SK-N-SH (cell line): ENCODE measurements at regions not wholly inside any gene's neighbourhood (a gene's known extent, or its start where the extent isn't known, plus 50 kb on each side); places are given as distances from the start of the nearest gene placed in this dataset.

Source experiments
- CTCF ChIA-PET: fragments of 300-600, 350-600 bp; formaldehyde crosslinking; extraction: SDS; loops from one replicate; lab custom pipeline; 2021; lab: Yijun Ruan, JAX
- POLR2A ChIA-PET: fragments of 350-600 bp; sonication (Branson Sonifier 250); formaldehyde crosslinking; extraction: SDS; loops from one replicate; lab custom pipeline; 2020; ENCODE audit warnings: antibody characterized with exemption, inconsistent platforms; lab: Yijun Ruan, JAX
- DNase-seq: peaks from one replicate; pipeline ENCODE4 v3.0.0; 2012
- H2AFZ ChIP-seq: fragments of 200-600 bp; sonication (generic); 2 replicates; pipeline ENCODE4 v1.8.1; 2016; ENCODE audit warnings: antibody characterized with exemption, mild to moderate bottlenecking, low read depth
- H3F3A ChIP-seq: fragments of 200-600 bp; sonication (generic); replicated peaks from 2 replicates; pipeline ENCODE3; 2016; ENCODE audit warnings: antibody characterized with exemption, mild to moderate bottlenecking; ENCODE audit not compliant: insufficient read depth
- H3K27ac ChIP-seq, 2 experiments: fragments of 200-500 bp in 1 of 2; fragments of 200-600 bp in 1 of 2; sonication (Bioruptor generic) in 1 of 2; sonication (generic), shearing (Covaris generic) in 1 of 2; 2 replicates each; pipeline versions ENCODE4 v1.5.1 to v1.6.1; 2014 to 2016; ENCODE audit warnings: low read depth in 2 of 2, inconsistent platforms in 1 of 2, low read length in 1 of 2, mild to moderate bottlenecking in 1 of 2, mixed read lengths in 1 of 2
- H3K27me3 ChIP-seq: fragments of 200-600 bp; sonication (generic), shearing (Covaris generic); 2 replicates; pipeline ENCODE4 v1.6.1; 2016; ENCODE audit warnings: mixed run types; ENCODE audit not compliant: insufficient read depth
- H3K36me3 ChIP-seq, 2 experiments: fragments of 200-500 bp in 1 of 2; fragments of 200-600 bp in 1 of 2; sonication (Bioruptor generic) in 1 of 2; sonication (generic) in 1 of 2; replicated peaks in 1 of 2; 2 replicates each; pipeline versions ENCODE3 to v1.5.1; 2014 to 2016; ENCODE audit warnings: low read length in 1 of 2, mild to moderate bottlenecking in 1 of 2; ENCODE audit not compliant: insufficient read depth in 2 of 2, control insufficient read depth in 1 of 2
- H3K4me1 ChIP-seq, 2 experiments: fragments of 200-500 bp in 1 of 2; fragments of 200-600 bp in 1 of 2; sonication (Bioruptor generic) in 1 of 2; sonication (generic), shearing (Covaris generic) in 1 of 2; 2 replicates each; pipeline versions ENCODE4 v1.5.1 to v1.6.1; 2014 to 2016; ENCODE audit warnings: low read depth in 1 of 2, low read length in 1 of 2, mixed run types in 1 of 2; ENCODE audit not compliant: insufficient read depth in 2 of 2, control insufficient read depth in 1 of 2
- H3K4me2 ChIP-seq: fragments of 200-600 bp; sonication (generic), shearing (Covaris generic); 2 replicates; pipeline ENCODE4 v1.6.1; 2017; ENCODE audit warnings: mixed run types
- H3K4me3 ChIP-seq, 2 experiments: fragments of 200-500 bp in 1 of 2; fragments of 200-600 bp in 1 of 2; sonication (Bioruptor generic) in 1 of 2; sonication (generic), shearing (Covaris generic) in 1 of 2; 2 replicates each; pipeline versions ENCODE4 v1.5.1 to v1.8.1; 2014 to 2016; ENCODE audit warnings: low read depth in 2 of 2, inconsistent platforms in 1 of 2, low read length in 1 of 2, mild to moderate bottlenecking in 1 of 2, mixed read lengths in 1 of 2, moderate library complexity in 1 of 2
- H3K79me2 ChIP-seq: fragments of 200-600 bp; sonication (generic); 2 replicates; pipeline ENCODE4 v1.8.1; 2017; ENCODE audit warnings: mild to moderate bottlenecking; ENCODE audit not compliant: insufficient read depth
- H3K9ac ChIP-seq: fragments of 200-600 bp; sonication (generic); 2 replicates; pipeline ENCODE4 v1.6.1; 2017; ENCODE audit warnings: mixed run types
- H3K9me2 ChIP-seq: fragments of 200-600 bp; sonication (generic); 2 replicates; pipeline ENCODE4 v1.6.1; 2017; ENCODE audit warnings: mixed run types
- H3K9me3 ChIP-seq: fragments of 200-600 bp; sonication (generic); 2 replicates; pipeline ENCODE4 v1.6.1; 2017; ENCODE audit warnings: mixed run types, mild to moderate bottlenecking, moderate library complexity
- H4K20me1 ChIP-seq: fragments of 200-600 bp; sonication (generic); 2 replicates; pipeline ENCODE4 v1.6.1; 2017; ENCODE audit warnings: mild to moderate bottlenecking, mixed run types; ENCODE audit not compliant: insufficient read depth
- CHD2 ChIP-seq: fragments of 150-350 bp; IDR thresholded peaks from 2 replicates; pipeline ENCODE4 v1.6.1; 2018; ENCODE audit warnings: low read length; ENCODE audit not compliant: partially characterized antibody
- CTCF ChIP-seq: fragments of 200-600 bp; sonication (generic); IDR thresholded peaks from 2 replicates; pipeline ENCODE4 v1.6.1; 2017; ENCODE audit warnings: antibody characterized with exemption, mild to moderate bottlenecking, moderate library complexity
- EP300 ChIP-seq, 2 experiments: IDR thresholded peaks; 2 replicates each; pipeline versions ENCODE4 v1.4.0 to v1.6.1; 2012; ENCODE audit warnings: borderline replicate concordance in 1 of 2, low read depth in 1 of 2, low read length in 1 of 2
- FOXJ3 ChIP-seq: sonication (generic); formaldehyde crosslinking; IDR thresholded peaks from 2 replicates; pipeline ENCODE4 v1.5.1; 2020; ENCODE audit warnings: mild to moderate bottlenecking, missing genetic modification reagents
- FOXM1 ChIP-seq: IDR thresholded peaks from 2 replicates; pipeline ENCODE4 v1.4.0; 2012; ENCODE audit warnings: low read depth, mild to moderate bottlenecking
- GABPA ChIP-seq: IDR thresholded peaks from 2 replicates; pipeline ENCODE4 v1.4.0; 2012; ENCODE audit warnings: low read depth, mild to moderate bottlenecking
- GATA2 ChIP-seq: sonication (generic); formaldehyde crosslinking; IDR thresholded peaks from 2 replicates; pipeline ENCODE4 v1.5.0; 2020; ENCODE audit warnings: mild to moderate bottlenecking, missing genetic modification reagents
- IRF3 ChIP-seq: fragments of 150-350 bp; IDR thresholded peaks from 2 replicates; pipeline ENCODE4 v1.6.1; 2016; ENCODE audit warnings: mild to moderate bottlenecking, low read depth, low read length
- JUND ChIP-seq: IDR thresholded peaks from 2 replicates; pipeline ENCODE4 v1.4.0; 2012
- MAX ChIP-seq: IDR thresholded peaks from 2 replicates; pipeline ENCODE4 v1.4.0; 2012; ENCODE audit warnings: low read depth
- MEF2A ChIP-seq: IDR thresholded peaks from 2 replicates; pipeline ENCODE4 v1.4.0; 2012; ENCODE audit warnings: low read depth, borderline replicate concordance
- MXI1 ChIP-seq: IDR thresholded peaks from 2 replicates; pipeline ENCODE4 v1.6.1; 2012; ENCODE audit warnings: mild to moderate bottlenecking, low read depth, low read length, improper control_type of control experiment
- PBX3 ChIP-seq: IDR thresholded peaks from 2 replicates; pipeline ENCODE4; 2012
- POLR2AphosphoS5 ChIP-seq: IDR thresholded peaks from 2 replicates; pipeline ENCODE4 v1.6.1; 2012; ENCODE audit warnings: low read depth, low read length
- RCOR1 ChIP-seq: fragments of 150-350 bp; IDR thresholded peaks from 2 replicates; pipeline ENCODE4 v1.6.1; 2017; ENCODE audit warnings: antibody characterized with exemption, low read length
- RFX5 ChIP-seq: IDR thresholded peaks from 2 replicates; pipeline ENCODE4 v1.6.1; 2012; ENCODE audit warnings: mild to moderate bottlenecking, improper control_type of control experiment, low read length
- RXRA ChIP-seq: IDR thresholded peaks from 2 replicates; pipeline ENCODE4 v1.4.0; 2012; ENCODE audit warnings: low read depth, mild to moderate bottlenecking, borderline replicate concordance
- TCF12 ChIP-seq: IDR thresholded peaks from 2 replicates; pipeline ENCODE4 v1.4.0; 2012
- USF2 ChIP-seq: fragments of 150-350 bp; IDR thresholded peaks from 2 replicates; pipeline ENCODE4 v1.6.1; 2017; ENCODE audit warnings: antibody characterized with exemption, low read length, low read depth, borderline replicate concordance
- ZBTB33 ChIP-seq: IDR thresholded peaks from 2 replicates; pipeline ENCODE4 v1.4.0; 2012; ENCODE audit warnings: low read depth, borderline replicate concordance
- WGBS: methylation state at CpG from one replicate; pipeline ENCODE4 v1.1.6; 2017; ENCODE audit warnings: low lambda C conversion rate; 5-methylcytosine and 5-hydroxymethylcytosine counted together

- TF ChIP-seq ZBTB33: no peak
Observed at GRCh38 chr1:239225396-239225795, 161.0 kb upstream of the CHRM3 start (continued).

- H3K27ac ChIP-seq: no peak overlapping the region
- TF ChIP-seq USF2: no peak
- no peak for TF ChIP-seq FOXJ3 (CRISPR knock-in tag)
- TF ChIP-seq IRF3: no peak
- no peak for TF ChIP-seq PBX3
- TF ChIP-seq RFX5: no peak
- no peak for TF ChIP-seq RCOR1
- no peak for TF ChIP-seq MXI1
- no peak for TF ChIP-seq CHD2
- TF ChIP-seq JUND: no peak
- TF ChIP-seq POLR2AphosphoS5: no peak
- TF ChIP-seq MAX: no peak
- no peak for TF ChIP-seq TCF12
- no peak for TF ChIP-seq GATA2 (CRISPR knock-in tag)
- TF ChIP-seq EP300 (IDR thresholded peaks at IDR 0.05; ENCODE audit: borderline replicate concordance in 1 of 2, low read depth in 1 of 2, low read length in 1 of 2): no peak
- TF ChIP-seq CTCF: no peak
- no peak for TF ChIP-seq FOXM1
- TF ChIP-seq GABPA: no peak
- no peak for TF ChIP-seq MEF2A
- no peak for TF ChIP-seq RXRA
- H3F3A ChIP-seq: no peaks in the 10 kb centered on the region
- H3K4me1 ChIP-seq: no peaks in the 10 kb centered on the region; a peak in 1 of 4 replicates
- 0 out of 2 replicates have a peak, but pooled peaks cover 3% of the 10 kb centered on the region for H3K9me2 ChIP-seq
- no peak for DNase-seq
- no peaks in the 10 kb centered on the region for H3K79me2 ChIP-seq
- no peak overlapping the region for H2AFZ ChIP-seq
- H3K4me3 ChIP-seq: no peak overlapping the region
- POLR2A ChIA-PET: no interaction called here
- WGBS: 28% methylated on average over 2 of the region's 2 CpGs
- CTCF ChIA-PET: no interaction called here
- no peaks in the 10 kb centered on the region for H3K27me3 ChIP-seq
- no peaks in the 10 kb centered on the region for H4K20me1 ChIP-seq
- no peak overlapping the region for H3K4me2 ChIP-seq
- no peak overlapping the region for H3K9ac ChIP-seq
- peaks cover 14% of the 10 kb centered on the region; the same call in 1 of the 2 replicates for H3K9me3 ChIP-seq
- no peaks in the 10 kb centered on the region for H3K36me3 ChIP-seq
Observed at GRCh38 chr1:239224100-239224499, 162.3 kb upstream of the CHRM3 start.
